ENCODE measurements at regions not wholly inside any gene's neighbourhood (a gene's known extent, or its start where the extent isn't known, plus 50 kb on each side); places are given as distances from the start of the nearest gene placed in this dataset.

- no peak for TF ChIP-seq CTCF (IDR thresholded peaks at IDR 0.05; ENCODE audit: low read depth, low read length, missing control alignments)
- DNase-seq (ENCODE audit: extremely low read depth, low read depth): no peak
- no peak overlapping the region for H3K4me3 ChIP-seq (replicated peaks; ENCODE audit: low read depth, low read length)
These were observed 642.1 kb upstream of the CCDC179 start for GRCh38 chr11:23502389-23502788.

- no peak for DNase-seq (ENCODE audit: extremely low read depth, low read depth)
- TF ChIP-seq CTCF (IDR thresholded peaks at IDR 0.05; ENCODE audit: low read depth, low read length, missing control alignments): no peak
- H3K4me3 ChIP-seq (replicated peaks; ENCODE audit: low read depth, low read length): no peak overlapping the region
These were observed 642.6 kb upstream of the CCDC179 start for GRCh38 chr11:23502826-23503225.

GRCh38 chr11:23509023-23509422 lies 648.7 kb upstream of the CCDC179 start:
- TF ChIP-seq CTCF (IDR thresholded peaks at IDR 0.05; ENCODE audit: low read depth, low read length, missing control alignments): no peak
- DNase-seq (ENCODE audit: extremely low read depth, low read depth): no peak
- no peak overlapping the region for H3K4me3 ChIP-seq (replicated peaks; ENCODE audit: low read depth, low read length)

- TF ChIP-seq CTCF (IDR thresholded peaks at IDR 0.05; ENCODE audit: low read depth, low read length, missing control alignments): no peak
- no peak overlapping the region for H3K4me3 ChIP-seq (replicated peaks; ENCODE audit: low read depth, low read length)
- DNase-seq (ENCODE audit: extremely low read depth, low read depth): no peak
These were observed 649.5 kb upstream of the CCDC179 start for GRCh38 chr11:23509821-23510220.

GRCh38 chr11:23519194-23519593 lies 658.9 kb upstream of the CCDC179 start:
- H3K4me3 ChIP-seq (replicated peaks; ENCODE audit: low read depth, low read length): no peak overlapping the region
- DNase-seq (ENCODE audit: extremely low read depth, low read depth): no peak
- TF ChIP-seq CTCF (IDR thresholded peaks at IDR 0.05; ENCODE audit: low read depth, low read length, missing control alignments): no peak

- no peak for DNase-seq (ENCODE audit: extremely low read depth, low read depth)
- no peak overlapping the region for H3K4me3 ChIP-seq (replicated peaks; ENCODE audit: low read depth, low read length)
- TF ChIP-seq CTCF (IDR thresholded peaks at IDR 0.05; ENCODE audit: low read depth, low read length, missing control alignments): no peak
These were observed 660.1 kb upstream of the CCDC179 start for GRCh38 chr11:23520226-23520960.

- H3K4me3 ChIP-seq (replicated peaks; ENCODE audit: low read depth, low read length): no peak overlapping the region
- DNase-seq (ENCODE audit: extremely low read depth, low read depth): no peak
- TF ChIP-seq CTCF (IDR thresholded peaks at IDR 0.05; ENCODE audit: low read depth, low read length, missing control alignments): no peak
These were observed 676.6 kb upstream of the CCDC179 start for GRCh38 chr11:23536907-23537306.

Data from HFF-Myc (cell line).